GM19099 (cell line): ENCODE measurements at regions not wholly inside any gene's neighbourhood (a gene's known extent, or its start where the extent isn't known, plus 50 kb on each side); places are given as distances from the start of the nearest gene placed in this dataset.

Source experiments
- POLR2A ChIP-seq: IDR thresholded peaks from 3 replicates; pipeline ENCODE4 v1.6.1; 2011; ENCODE audit warnings: low read depth; ENCODE audit not compliant: insufficient read length; ENCODE audit errors: extremely low read depth

GRCh38 chr2:242020196-242021004, 150.9 kb downstream of the RTP5 start:
- no peak for TF ChIP-seq POLR2A

GRCh38 chr2:242022550-242023290, 153.2 kb downstream of the RTP5 start:
- no peak for TF ChIP-seq POLR2A

- no peak for TF ChIP-seq POLR2A
These were observed 155.3 kb downstream of the RTP5 start for GRCh38 chr2:242024751-242025355.

GRCh38 chr2:242027676-242028450, 158.3 kb downstream of the RTP5 start:
- TF ChIP-seq POLR2A = no peak

- TF ChIP-seq POLR2A = no peak
These were observed 160.1 kb downstream of the RTP5 start for GRCh38 chr2:242029422-242030225.

- no peak for TF ChIP-seq POLR2A
These were observed 160.7 kb downstream of the RTP5 start for GRCh38 chr2:242030226-242030575.

GRCh38 chr2:242030858-242031257, 161.3 kb downstream of the RTP5 start:
- no peak for TF ChIP-seq POLR2A

GRCh38 chr2:242031481-242032019, 162.0 kb downstream of the RTP5 start:
- no peak for TF ChIP-seq POLR2A

GRCh38 chr2:242032780-242033656, 163.5 kb downstream of the RTP5 start:
- no peak for TF ChIP-seq POLR2A

- no peak for TF ChIP-seq POLR2A
These were observed 164.6 kb downstream of the RTP5 start for GRCh38 chr2:242034138-242034537.

GRCh38 chr2:242034996-242035814, 165.7 kb downstream of the RTP5 start:
- TF ChIP-seq POLR2A = no peak
